ENCODE measurements at regions not wholly inside any gene's neighbourhood (a gene's known extent, or its start where the extent isn't known, plus 50 kb on each side); places are given as distances from the start of the nearest gene placed in this dataset.

DNA sequence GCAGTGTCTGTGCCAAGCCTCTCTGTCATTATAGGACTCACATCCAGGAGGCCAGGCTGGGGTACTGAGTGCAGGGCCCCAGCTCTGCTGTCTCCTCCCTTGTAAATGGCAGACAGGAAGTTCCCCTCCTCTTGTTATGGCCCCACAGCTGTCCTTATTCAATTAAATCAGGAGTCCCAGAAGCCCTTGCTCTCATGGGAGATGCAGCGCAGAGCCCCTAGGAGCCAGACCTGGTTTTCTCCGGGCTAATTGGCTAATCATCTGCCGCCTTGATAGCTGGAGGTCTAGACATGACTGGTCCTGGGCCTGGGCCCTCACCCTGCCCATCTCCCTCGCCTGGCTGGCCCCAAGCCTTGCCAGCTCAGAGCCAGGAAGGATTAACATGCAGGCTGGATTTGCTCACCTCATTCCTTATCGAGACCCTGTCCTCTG is 172.0 kb downstream of the VEGFA start:
- TF ChIP-seq POLR2A (IDR thresholded peaks at IDR 0.05) (no peak), CTCF (IDR thresholded peaks at IDR 0.05) (no peak), POLR2AphosphoS5 (IDR thresholded peaks at IDR 0.05) (no peak)

Measured in prostate gland (tissue), 2 donors.